ENCODE measurements at regions not wholly inside any gene's neighbourhood (a gene's known extent, or its start where the extent isn't known, plus 50 kb on each side); places are given as distances from the start of the nearest gene placed in this dataset.

DNA sequence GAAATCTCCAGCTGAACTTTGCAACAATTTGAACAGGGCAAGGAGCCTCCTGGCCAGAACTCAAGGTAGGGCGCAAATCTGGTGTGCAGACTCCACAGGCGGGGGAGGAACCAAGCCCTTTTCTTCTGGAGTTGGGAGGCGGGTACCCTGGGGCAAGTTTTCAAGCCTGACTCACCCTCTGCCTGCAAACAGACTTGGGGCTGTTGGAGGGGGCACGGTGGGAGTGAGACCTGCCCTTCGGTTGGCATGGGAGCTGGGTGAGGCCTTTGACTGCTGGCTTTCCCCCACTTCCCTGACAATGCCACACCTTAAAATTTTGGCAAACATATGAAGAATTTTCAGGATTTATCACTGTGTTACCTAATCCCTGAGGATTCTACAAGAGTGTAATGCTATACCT lies 709.8 kb upstream of the DIAPH2 start:
- Histone ChIP-seq H3K4me3 (no peak overlapping the region), H3K4me1 (no peaks in the 10 kb centered on the region), H3K36me3 (no peaks in the 10 kb centered on the region), H3K9me3 (no peaks in the 10 kb centered on the region), H3K27ac (no peak overlapping the region), H3K27me3 (no peaks in the 10 kb centered on the region)
- WGBS, 2 donors = 77 to 100% methylated on average over 4 to 5 of the region's 5 CpGs
- TF ChIP-seq, protein P1, sequence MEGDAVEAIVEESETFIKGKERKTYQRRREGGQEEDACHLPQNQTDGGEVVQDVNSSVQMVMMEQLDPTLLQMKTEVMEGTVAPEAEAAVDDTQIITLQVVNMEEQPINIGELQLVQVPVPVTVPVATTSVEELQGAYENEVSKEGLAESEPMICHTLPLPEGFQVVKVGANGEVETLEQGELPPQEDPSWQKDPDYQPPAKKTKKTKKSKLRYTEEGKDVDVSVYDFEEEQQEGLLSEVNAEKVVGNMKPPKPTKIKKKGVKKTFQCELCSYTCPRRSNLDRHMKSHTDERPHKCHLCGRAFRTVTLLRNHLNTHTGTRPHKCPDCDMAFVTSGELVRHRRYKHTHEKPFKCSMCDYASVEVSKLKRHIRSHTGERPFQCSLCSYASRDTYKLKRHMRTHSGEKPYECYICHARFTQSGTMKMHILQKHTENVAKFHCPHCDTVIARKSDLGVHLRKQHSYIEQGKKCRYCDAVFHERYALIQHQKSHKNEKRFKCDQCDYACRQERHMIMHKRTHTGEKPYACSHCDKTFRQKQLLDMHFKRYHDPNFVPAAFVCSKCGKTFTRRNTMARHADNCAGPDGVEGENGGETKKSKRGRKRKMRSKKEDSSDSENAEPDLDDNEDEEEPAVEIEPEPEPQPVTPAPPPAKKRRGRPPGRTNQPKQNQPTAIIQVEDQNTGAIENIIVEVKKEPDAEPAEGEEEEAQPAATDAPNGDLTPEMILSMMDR (IDR thresholded peaks at IDR 0.05) = no peak
- TF ChIP-seq POLR2A (IDR thresholded peaks at IDR 0.05) (no peak), EP300 (IDR thresholded peaks at IDR 0.05) (no peak)
- DNase-seq (ENCODE audit: low spot score in 2 of 2) = no peak

DNA sequence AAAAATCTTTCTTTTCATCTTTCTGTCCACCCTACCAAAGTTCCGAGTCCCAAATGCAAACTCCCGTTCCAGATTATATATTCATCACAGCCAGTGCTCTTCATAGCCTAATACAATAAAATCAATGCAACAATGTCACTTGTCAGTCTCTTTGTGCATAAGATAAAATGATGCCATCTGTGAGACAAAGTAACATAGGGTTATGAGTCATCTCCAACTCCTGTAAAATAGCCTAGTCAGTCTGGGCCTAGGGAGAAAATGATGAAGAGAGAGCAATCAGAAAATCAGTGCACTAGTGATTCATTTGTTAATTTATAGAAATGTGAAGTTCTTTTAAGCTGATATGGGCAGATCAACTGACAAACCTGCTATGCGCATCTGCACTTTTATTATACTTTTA lies 689.1 kb upstream of the DIAPH2 start:
- Histone ChIP-seq H3K4me3 (no peak overlapping the region), H3K4me1 (no peaks in the 10 kb centered on the region), H3K9me3 (no peaks in the 10 kb centered on the region), H3K36me3 (no peaks in the 10 kb centered on the region), H3K27me3 (peaks cover 0 to 3% of the 10 kb centered on the region in 2 donors), H3K27ac (no peak overlapping the region)
- 81 to 92% methylated on average over 3 of the region's 3 CpGs for WGBS, 2 donors
- TF ChIP-seq, protein P1 (IDR thresholded peaks at IDR 0.05) = no peak
- TF ChIP-seq EP300 (IDR thresholded peaks at IDR 0.05) = no peak
- TF ChIP-seq POLR2A (IDR thresholded peaks at IDR 0.05) = no peak
- no peak for DNase-seq (ENCODE audit: low spot score in 2 of 2)

DNA sequence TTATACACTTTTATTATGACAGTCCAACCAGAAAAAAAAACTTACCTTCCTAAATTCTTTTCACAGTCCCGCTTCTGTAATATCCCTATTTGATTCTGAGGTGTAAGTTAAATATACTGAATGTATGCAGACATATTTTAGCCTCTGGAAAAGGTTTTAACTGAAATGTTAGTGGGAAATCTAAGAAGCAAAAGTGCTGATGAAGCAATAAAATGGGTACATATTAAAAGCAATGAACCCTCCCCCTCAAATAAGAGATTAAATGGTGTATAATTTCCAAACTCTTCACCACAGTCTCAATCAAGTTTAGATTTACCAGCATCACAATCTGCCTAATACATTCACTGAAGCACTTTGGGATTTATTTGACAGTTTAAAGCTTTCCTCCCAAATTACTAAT lies 688.3 kb upstream of the DIAPH2 start:
- Histone ChIP-seq H3K4me3 (no peak overlapping the region), H3K27me3 (peaks cover 0 to 3% of the 10 kb centered on the region in 2 donors), H3K27ac (no peak overlapping the region), H3K9me3 (no peaks in the 10 kb centered on the region), H3K4me1 (no peaks in the 10 kb centered on the region), H3K36me3 (no peaks in the 10 kb centered on the region)
- DNase-seq (ENCODE audit: low spot score in 2 of 2) = no peak
- TF ChIP-seq, protein P1 (IDR thresholded peaks at IDR 0.05) = no peak
- no peak for TF ChIP-seq EP300 (IDR thresholded peaks at IDR 0.05)
- TF ChIP-seq POLR2A (IDR thresholded peaks at IDR 0.05) = no peak
- 77 to 96% methylated on average over 1 of the region's 1 CpG for WGBS, 2 donors

DNA sequence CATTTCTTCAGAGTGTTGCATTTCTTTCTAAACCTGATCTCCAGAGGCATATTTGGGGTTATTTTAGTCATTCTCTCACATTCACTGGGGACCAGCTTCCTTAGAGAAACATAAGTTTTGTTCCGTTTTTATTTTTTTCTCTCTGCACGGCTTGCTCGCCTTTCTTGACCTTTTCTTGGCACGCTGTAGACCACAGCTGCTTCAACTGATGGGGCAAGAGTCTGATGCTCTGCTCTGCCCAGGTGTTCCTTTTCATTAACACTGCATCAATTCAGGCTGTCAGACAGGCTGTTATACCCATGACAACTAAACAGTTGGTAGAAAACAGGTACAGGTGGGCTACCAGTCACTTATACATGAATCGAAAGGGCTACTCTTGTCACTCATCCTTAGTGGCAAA lies 682.2 kb upstream of the DIAPH2 start:
- Histone ChIP-seq H3K27me3 (peaks cover 0 to 4% of the 10 kb centered on the region in 2 donors), H3K9me3 (no peaks in the 10 kb centered on the region), H3K27ac (no peak overlapping the region), H3K4me3 (no peak overlapping the region), H3K4me1 (no peaks in the 10 kb centered on the region), H3K36me3 (no peaks in the 10 kb centered on the region)
- TF ChIP-seq, protein P1 (IDR thresholded peaks at IDR 0.05) = no peak
- no peak for TF ChIP-seq POLR2A (IDR thresholded peaks at IDR 0.05)
- no peak for TF ChIP-seq EP300 (IDR thresholded peaks at IDR 0.05)
- WGBS, 2 donors = 39 to 50% methylated on average over 5 of the region's 5 CpGs
- no peak for DNase-seq (ENCODE audit: low spot score in 2 of 2)

DNA sequence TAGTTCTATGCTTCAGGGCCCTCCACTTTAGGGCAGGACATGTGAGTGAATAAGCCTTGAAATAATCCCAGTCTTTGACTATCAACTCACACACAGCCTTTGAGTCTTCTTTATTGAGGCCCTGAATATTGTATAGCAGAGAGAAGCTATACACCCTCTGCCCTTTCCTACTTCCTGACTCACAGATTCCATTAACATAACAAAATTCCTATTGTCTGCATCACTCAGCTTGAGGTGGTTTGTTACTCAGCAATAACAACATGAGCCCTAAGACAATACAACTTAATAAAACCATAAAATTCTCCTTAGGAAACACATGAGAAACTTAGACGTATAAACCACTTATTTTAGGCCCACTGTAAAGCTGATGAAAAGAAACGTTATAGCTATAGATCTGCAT lies 680.3 kb upstream of the DIAPH2 start:
- no peak overlapping the region for H3K4me3 ChIP-seq
- no peak for DNase-seq (ENCODE audit: low spot score in 2 of 2)
- no peaks in the 10 kb centered on the region for H3K9me3 ChIP-seq
- H3K27me3 ChIP-seq = peaks cover 0 to 4% of the 10 kb centered on the region in 2 donors
- no peaks in the 10 kb centered on the region for H3K4me1 ChIP-seq
- TF ChIP-seq EP300 (IDR thresholded peaks at IDR 0.05) (no peak), POLR2A (IDR thresholded peaks at IDR 0.05) (no peak)
- TF ChIP-seq, protein P1 (IDR thresholded peaks at IDR 0.05) = no peak
- H3K27ac ChIP-seq = no peak overlapping the region
- WGBS, 2 donors = 64 to 78% methylated on average over 2 of the region's 2 CpGs
- no peaks in the 10 kb centered on the region for H3K36me3 ChIP-seq
